C1 segment of cervical spinal cord (tissue), 14 donors: ENCODE measurements at regions not wholly inside any gene's neighbourhood (a gene's known extent, or its start where the extent isn't known, plus 50 kb on each side); places are given as distances from the start of the nearest gene placed in this dataset.

Experiments
- DNase-seq, 14 donors: peaks; one replicate each; lab custom pipeline; 2025; lab: John Stamatoyannopoulos, UW

- no peak for DNase-seq
Measured at GRCh38 chr4:67124716-67125115, 420.6 kb downstream of the CENPC start.

- DNase-seq, result no peak
Measured at GRCh38 chr4:67122029-67122428, 423.3 kb downstream of the CENPC start.

- no peak for DNase-seq
Measured at GRCh38 chr4:67120369-67120768, 424.9 kb downstream of the CENPC start.

GRCh38 chr4:67109276-67109675, 436.0 kb downstream of the CENPC start:
- DNase-seq, result no peak

GRCh38 chr4:67106861-67107460, 438.3 kb downstream of the CENPC start:
- DNase-seq, result no peak

- no peak for DNase-seq
Measured at GRCh38 chr4:67104145-67104544, 441.2 kb downstream of the CENPC start.

- DNase-seq, result peak in 2 of 14 donors; percentile 4 to 11
Measured at GRCh38 chr4:67103001-67103747, 442.1 kb downstream of the CENPC start.

GRCh38 chr4:67101612-67102011, 443.7 kb downstream of the CENPC start:
- DNase-seq, result no peak

- DNase-seq, result no peak
Measured at GRCh38 chr4:67092351-67092750, 453.0 kb downstream of the CENPC start.

- no peak for DNase-seq
Measured at GRCh38 chr4:67091673-67092072, 453.6 kb downstream of the CENPC start.

GRCh38 chr4:67087897-67088296, 457.4 kb downstream of the CENPC start:
- no peak for DNase-seq

- DNase-seq, result no peak
Measured at GRCh38 chr4:67084783-67085182, 460.5 kb downstream of the CENPC start.

- peak in 1 of 14 donors; percentile 18 for DNase-seq
Measured at GRCh38 chr4:67083496-67083895, 461.8 kb downstream of the CENPC start.

GRCh38 chr4:67082746-67083145, 462.6 kb downstream of the CENPC start:
- no peak for DNase-seq

GRCh38 chr4:67080046-67080557, 465.2 kb downstream of the CENPC start:
- DNase-seq, result no peak

GRCh38 chr4:67071641-67072040, 473.7 kb downstream of the CENPC start:
- no peak for DNase-seq

- DNase-seq, result no peak
Measured at GRCh38 chr4:67055319-67055718, 490.0 kb downstream of the CENPC start.

GRCh38 chr4:67054896-67055295, 490.4 kb downstream of the CENPC start:
- DNase-seq, result no peak

- DNase-seq, result no peak
Measured at GRCh38 chr4:67052814-67053675, 492.3 kb downstream of the CENPC start.

GRCh38 chr4:67051000-67051789, 494.1 kb downstream of the CENPC start:
- no peak for DNase-seq

GRCh38 chr4:67049446-67049845, 495.9 kb downstream of the CENPC start:
- no peak for DNase-seq
